Subcutaneous abdominal adipose tissue (tissue), 5 donors: ENCODE measurements at regions not wholly inside any gene's neighbourhood (a gene's known extent, or its start where the extent isn't known, plus 50 kb on each side); places are given as distances from the start of the nearest gene placed in this dataset.

Experiments
- H3K27ac ChIP-seq: one replicate; pipeline ENCODE4 v1.7.0; 2013; ENCODE audit warnings: low read depth, mild to moderate bottlenecking, inconsistent platforms, low read length, moderate library complexity
- H3K27me3 ChIP-seq, 5 donors: one replicate each; pipeline ENCODE4 v1.7.0; 2013; ENCODE audit warnings: low read length in 5 of 5, inconsistent platforms in 1 of 5; ENCODE audit not compliant: control insufficient read depth in 5 of 5, insufficient read depth in 4 of 5
- H3K36me3 ChIP-seq, 5 donors: one replicate each; pipeline ENCODE4 v1.7.0; 2013; ENCODE audit warnings: low read length in 5 of 5; ENCODE audit not compliant: control insufficient read depth in 5 of 5, insufficient read depth in 5 of 5
- H3K4me1 ChIP-seq, 5 donors: one replicate each; pipeline ENCODE4 v1.7.0; 2013; ENCODE audit warnings: low read length in 5 of 5, mild to moderate bottlenecking in 3 of 5, moderate library complexity in 1 of 5; ENCODE audit not compliant: control insufficient read depth in 5 of 5, insufficient read depth in 5 of 5
- H3K4me3 ChIP-seq, 5 donors: one replicate each; pipeline ENCODE4 v1.7.0; 2013; ENCODE audit warnings: low read length in 5 of 5, low read depth in 1 of 5
- H3K9ac ChIP-seq, 5 donors: one replicate each; pipeline ENCODE4 v1.7.0; 2013; ENCODE audit warnings: low read length in 5 of 5, mild to moderate bottlenecking in 4 of 5, moderate library complexity in 3 of 5
- H3K9me3 ChIP-seq, 5 donors: one replicate each; pipeline ENCODE4 v1.7.0; 2013; ENCODE audit warnings: low read length in 5 of 5; ENCODE audit not compliant: control insufficient read depth in 5 of 5
- donor health status: healthy.
- donor health status: healthy.
- donor health status: healthy.
- donor health status: healthy.
- donor health status: healthy.

DNA sequence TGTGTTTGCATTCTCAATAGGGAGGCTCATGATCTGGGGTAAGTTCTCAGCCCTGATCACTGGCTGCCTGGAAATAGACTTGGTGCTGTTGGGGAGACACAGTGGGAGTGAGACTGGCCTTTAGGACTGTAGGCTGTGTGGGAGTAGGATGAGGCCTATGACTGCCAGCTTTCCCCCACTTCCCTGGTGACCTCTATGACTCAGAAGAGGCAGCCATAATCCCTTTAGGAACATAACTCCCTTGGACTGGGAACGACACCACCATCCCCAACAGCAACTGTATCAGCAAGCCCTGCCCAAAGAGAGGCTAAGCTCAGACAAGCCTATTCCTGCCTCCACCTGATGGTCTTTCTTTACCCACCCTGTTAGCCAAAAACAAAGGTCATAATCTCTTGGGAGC lies 91.3 kb downstream of the SUCNR1 start:
- Histone ChIP-seq H3K27ac (no peak overlapping the region), H3K27me3 (no peaks in the 10 kb centered on the region), H3K4me3 (no peak overlapping the region), H3K4me1 (no peaks in the 10 kb centered on the region), H3K36me3 (no peaks in the 10 kb centered on the region), H3K9ac (no peak overlapping the region), H3K9me3 (peaks cover 0 to 4% (median 0%) of the 10 kb centered on the region in 5 donors)

- Histone ChIP-seq H3K27me3 (no peaks in the 10 kb centered on the region), H3K4me3 (no peak overlapping the region), H3K4me1 (no peaks in the 10 kb centered on the region), H3K9me3 (peaks cover 0 to 4% (median 0%) of the 10 kb centered on the region in 5 donors), H3K27ac (no peak overlapping the region), H3K9ac (no peak overlapping the region), H3K36me3 (no peaks in the 10 kb centered on the region)
Observed at GRCh38 chr3:151969026-151969642, 95.7 kb downstream of the SUCNR1 start.

GRCh38 chr3:151971814-151972579 lies 98.6 kb downstream of the SUCNR1 start:
- Histone ChIP-seq H3K4me3 (no peak overlapping the region), H3K4me1 (peaks cover 0 to 10% (median 7%) of the 10 kb centered on the region in 5 donors), H3K36me3 (no peaks in the 10 kb centered on the region), H3K9ac (no peak overlapping the region), H3K27ac (no peak overlapping the region), H3K9me3 (no peaks in the 10 kb centered on the region), H3K27me3 (no peaks in the 10 kb centered on the region)

DNA sequence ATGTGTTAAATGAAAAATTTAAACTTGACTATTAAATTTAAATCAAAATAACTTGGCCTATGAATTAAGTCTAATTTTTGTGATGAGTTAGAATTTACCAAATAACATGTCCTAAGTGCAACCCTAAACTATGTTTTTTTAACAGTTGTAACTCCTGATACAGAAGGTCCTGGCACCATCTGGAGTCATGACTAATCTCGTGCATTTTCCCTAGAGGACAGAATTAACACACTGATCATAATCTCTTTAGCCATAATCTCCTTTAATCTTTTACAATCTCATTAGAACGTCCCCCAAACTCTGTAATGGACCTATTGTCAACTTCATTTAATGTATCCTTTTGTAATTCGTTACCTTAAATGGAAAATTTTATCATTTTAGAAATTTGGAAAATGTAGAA lies 100.6 kb downstream of the SUCNR1 start:
- no peaks in the 10 kb centered on the region for H3K9me3 ChIP-seq
- H3K36me3 ChIP-seq, result no peaks in the 10 kb centered on the region
- peaks cover 0 to 10% (median 7%) of the 10 kb centered on the region in 5 donors for H3K4me1 ChIP-seq
- H3K27ac ChIP-seq, result no peak overlapping the region
- no peak overlapping the region for H3K9ac ChIP-seq
- no peak overlapping the region for H3K4me3 ChIP-seq
- H3K27me3 ChIP-seq, result no peaks in the 10 kb centered on the region

DNA sequence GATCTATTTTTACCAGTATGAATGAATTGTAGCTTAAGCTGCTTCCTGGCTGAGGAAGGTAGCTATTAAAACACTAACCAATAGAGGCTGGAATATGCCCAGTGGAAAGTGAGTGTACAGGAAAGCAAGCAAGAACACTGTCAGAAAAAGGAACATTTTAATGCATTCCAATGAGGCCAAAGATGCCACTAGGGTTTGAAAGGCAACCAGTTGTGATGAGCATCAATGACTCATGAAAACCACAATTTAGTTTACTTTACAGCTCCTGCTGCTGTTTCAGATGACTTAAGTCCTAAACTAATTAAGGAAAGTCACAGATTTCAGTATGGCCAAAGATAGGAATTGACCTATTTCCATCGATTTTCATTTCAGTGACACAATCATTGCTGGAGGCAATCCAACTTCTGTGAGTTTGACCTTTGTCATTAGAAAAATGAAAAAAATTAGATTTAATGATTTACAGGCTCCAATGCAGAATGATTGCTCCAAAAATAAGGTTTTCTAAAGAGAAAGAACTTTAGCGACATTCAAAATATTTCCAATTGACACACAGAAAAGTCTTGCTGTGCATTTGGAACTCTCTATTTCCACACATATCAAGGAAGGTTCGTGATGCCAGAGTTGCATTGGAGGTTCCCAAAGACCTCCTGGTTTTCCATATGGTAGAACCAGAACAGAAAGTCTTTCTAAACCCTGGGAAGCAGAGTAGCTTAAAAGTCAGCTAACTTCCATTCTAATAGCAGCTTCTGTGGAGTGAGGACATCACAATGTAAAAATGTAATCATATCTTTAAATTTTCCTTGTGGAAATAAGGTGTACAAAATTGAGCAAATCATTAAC lies 103.0 kb downstream of the SUCNR1 start:
- H3K27ac ChIP-seq, result no peak overlapping the region
- H3K36me3 ChIP-seq, result no peaks in the 10 kb centered on the region
- H3K4me3 ChIP-seq, result no peak overlapping the region
- peaks cover 0 to 10% (median 7%) of the 10 kb centered on the region in 5 donors for H3K4me1 ChIP-seq
- no peaks in the 10 kb centered on the region for H3K27me3 ChIP-seq
- no peak overlapping the region for H3K9ac ChIP-seq
- H3K9me3 ChIP-seq, result no peaks in the 10 kb centered on the region

DNA sequence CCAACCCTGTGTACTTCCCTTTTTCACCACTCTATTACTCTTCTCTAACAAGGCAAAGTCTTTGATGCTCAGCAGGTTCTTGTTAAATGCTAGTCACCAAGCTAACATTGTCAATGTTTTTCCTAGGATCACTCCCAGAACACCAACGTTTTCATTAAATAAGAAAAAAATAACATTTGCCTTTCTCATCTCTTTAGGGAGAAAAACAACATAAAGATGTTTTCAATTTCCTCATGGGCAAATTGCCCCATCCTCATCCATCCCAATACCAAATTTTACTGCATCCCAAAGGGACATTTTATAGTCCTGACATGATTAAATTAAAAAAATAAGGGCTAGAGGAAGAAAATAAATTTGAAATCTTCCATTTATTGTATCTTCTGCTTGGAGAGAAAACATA lies 106.5 kb downstream of the SUCNR1 start:
- Histone ChIP-seq H3K4me1 (peaks cover 0 to 10% (median 7%) of the 10 kb centered on the region in 5 donors), H3K4me3 (no peak overlapping the region), H3K9me3 (no peaks in the 10 kb centered on the region)

GRCh38 chr3:151983538-151983937 lies 110.1 kb downstream of the SUCNR1 start:
- H3K36me3 ChIP-seq, result no peaks in the 10 kb centered on the region
- no peak overlapping the region for H3K9ac ChIP-seq
- no peak overlapping the region for H3K4me3 ChIP-seq
- H3K4me1 ChIP-seq, result no peaks in the 10 kb centered on the region
- no peaks in the 10 kb centered on the region for H3K27me3 ChIP-seq
- H3K9me3 ChIP-seq, result no peaks in the 10 kb centered on the region
- H3K27ac ChIP-seq, result no peak overlapping the region

More for the DNA sequence above, 106.5 kb downstream of the SUCNR1 start:
- Histone ChIP-seq H3K27me3 (no peaks in the 10 kb centered on the region), H3K27ac (no peak overlapping the region), H3K36me3 (no peaks in the 10 kb centered on the region), H3K9ac (no peak overlapping the region)

- no peak overlapping the region for H3K27ac ChIP-seq
- H3K27me3 ChIP-seq, result no peaks in the 10 kb centered on the region
- no peak overlapping the region for H3K4me3 ChIP-seq
- H3K9ac ChIP-seq, result no peak overlapping the region
- no peaks in the 10 kb centered on the region for H3K4me1 ChIP-seq
- H3K9me3 ChIP-seq, result no peaks in the 10 kb centered on the region
- no peaks in the 10 kb centered on the region for H3K36me3 ChIP-seq
Observed at GRCh38 chr3:151985787-151986430, 112.5 kb downstream of the SUCNR1 start.

DNA sequence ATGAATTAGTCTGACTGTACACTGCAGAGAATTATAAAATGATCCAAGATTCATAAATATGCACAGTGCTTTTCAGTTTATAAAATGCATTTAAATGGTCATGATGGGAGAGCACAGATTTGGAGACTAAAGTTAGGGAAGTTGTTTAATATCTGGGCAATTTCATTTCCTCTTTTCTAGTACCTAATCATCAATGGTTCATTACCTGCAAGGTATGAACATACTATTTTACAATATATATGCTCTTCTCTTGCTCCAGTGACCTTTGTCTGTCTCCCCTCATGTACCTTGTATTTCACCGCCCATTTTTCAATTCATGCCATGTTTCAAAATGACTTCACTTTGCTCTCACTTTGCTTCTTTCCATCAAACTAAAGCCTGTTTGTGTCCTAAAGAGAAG lies 114.5 kb downstream of the SUCNR1 start:
- Histone ChIP-seq H3K9ac (no peak overlapping the region), H3K27me3 (no peaks in the 10 kb centered on the region), H3K36me3 (no peaks in the 10 kb centered on the region), H3K4me1 (no peaks in the 10 kb centered on the region), H3K27ac (no peak overlapping the region), H3K9me3 (no peaks in the 10 kb centered on the region), H3K4me3 (no peak overlapping the region)
